ENCODE measurements at regions not wholly inside any gene's neighbourhood (a gene's known extent, or its start where the extent isn't known, plus 50 kb on each side); places are given as distances from the start of the nearest gene placed in this dataset.

GRCh38 chr21:24870633-24871032 is 736.6 kb downstream of the MRPL39 start:
- no peak for TF ChIP-seq CTCF (IDR thresholded peaks at IDR 0.05)
- TF ChIP-seq POLR2AphosphoS5 (IDR thresholded peaks at IDR 0.05) = no peak
- TF ChIP-seq POLR2A (IDR thresholded peaks at IDR 0.05) = no peak
- intact Hi-C loops (cut with DNase I; ENCODE audit: low total_unique reads) = no loop called here
- no peak for DNase-seq (ENCODE audit: low spot score in 2 of 2)

DNA sequence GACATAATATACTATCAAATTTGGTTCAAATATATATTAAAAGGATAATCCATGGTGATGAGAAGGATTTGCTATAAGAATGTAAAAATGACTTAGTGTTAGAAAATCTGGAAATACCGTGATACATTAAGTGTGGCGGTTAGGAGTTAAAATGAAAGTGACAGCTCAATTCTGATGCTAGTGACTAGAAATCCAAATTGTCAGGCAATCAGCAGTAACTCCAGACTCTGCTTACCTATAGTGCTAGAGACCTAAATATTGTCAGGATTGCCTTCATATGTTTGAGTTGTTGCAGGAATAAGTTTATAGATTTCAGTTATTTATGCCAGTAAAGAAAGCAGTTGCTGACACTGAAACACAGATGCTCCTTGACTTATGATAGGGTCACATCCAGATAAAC is 737.4 kb downstream of the MRPL39 start:
- intact Hi-C loops (cut with DNase I; ENCODE audit: low total_unique reads) = no loop called here
- no peaks in the 10 kb centered on the region for H3K9me3 ChIP-seq
- H3K27ac ChIP-seq = no peak overlapping the region
- H3K4me3 ChIP-seq = no peak overlapping the region
- no peak for TF ChIP-seq CTCF (IDR thresholded peaks at IDR 0.05)
- no peak for TF ChIP-seq POLR2A (IDR thresholded peaks at IDR 0.05)
- no peak for TF ChIP-seq POLR2AphosphoS5 (IDR thresholded peaks at IDR 0.05)
- H3K4me1 ChIP-seq = no peaks in the 10 kb centered on the region
- no peaks in the 10 kb centered on the region for H3K27me3 ChIP-seq
- H3K36me3 ChIP-seq = no peaks in the 10 kb centered on the region
- DNase-seq (ENCODE audit: low spot score in 2 of 2) = no peak

More at GRCh38 chr21:24870633-24871032, 736.6 kb downstream of the MRPL39 start:
- H3K4me1 ChIP-seq = no peaks in the 10 kb centered on the region
- H3K4me3 ChIP-seq = no peak overlapping the region
- no peaks in the 10 kb centered on the region for H3K27me3 ChIP-seq
- H3K36me3 ChIP-seq = no peaks in the 10 kb centered on the region
- H3K27ac ChIP-seq = no peak overlapping the region
- H3K9me3 ChIP-seq = no peaks in the 10 kb centered on the region

DNA sequence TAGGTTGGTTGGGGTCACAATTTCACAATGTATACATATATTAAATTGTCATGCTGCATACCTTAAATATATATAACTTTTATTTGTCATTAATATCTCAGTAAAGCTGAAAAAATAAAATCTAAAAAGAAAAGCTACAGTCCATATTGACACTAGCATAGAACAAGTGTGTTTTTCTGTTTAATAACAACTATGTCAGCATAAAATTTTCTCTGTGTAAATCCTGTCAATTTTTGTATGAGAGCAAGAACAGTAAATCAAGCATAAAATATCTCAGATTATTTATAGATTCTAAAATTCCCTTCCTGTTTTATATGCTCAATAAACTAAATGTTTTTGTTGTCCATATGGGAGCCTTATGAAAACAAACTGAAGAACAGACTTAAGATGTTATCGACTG is 739.2 kb downstream of the MRPL39 start:
- Histone ChIP-seq H3K27ac (no peak overlapping the region), H3K36me3 (no peaks in the 10 kb centered on the region), H3K4me1 (no peaks in the 10 kb centered on the region), H3K9me3 (no peaks in the 10 kb centered on the region), H3K27me3 (no peaks in the 10 kb centered on the region), H3K4me3 (no peak overlapping the region)
- intact Hi-C loops (cut with DNase I; ENCODE audit: low total_unique reads) = no loop called here
- TF ChIP-seq POLR2AphosphoS5 (IDR thresholded peaks at IDR 0.05) (no peak), POLR2A (IDR thresholded peaks at IDR 0.05) (no peak), CTCF (IDR thresholded peaks at IDR 0.05) (no peak)
- no peak for DNase-seq (ENCODE audit: low spot score in 2 of 2)

DNA sequence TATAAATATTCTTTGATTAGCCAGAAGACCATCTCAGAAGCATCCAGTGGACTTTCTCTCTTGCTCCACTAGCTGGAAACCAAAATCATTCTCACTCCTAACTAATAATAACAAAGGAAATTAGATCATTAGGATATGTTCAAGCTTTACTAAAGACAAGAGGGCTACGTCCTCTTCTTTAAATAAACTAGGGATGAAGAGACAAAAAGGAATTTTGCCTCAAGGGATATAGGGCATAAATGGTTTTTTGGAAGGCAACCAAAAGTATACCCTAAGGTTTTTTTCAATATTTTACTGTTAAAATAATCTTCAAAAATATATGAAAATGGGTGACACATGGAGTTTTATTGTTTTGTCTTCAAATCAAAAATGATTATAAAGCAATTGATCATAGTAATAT is 745.8 kb downstream of the MRPL39 start:
- no peaks in the 10 kb centered on the region for H3K9me3 ChIP-seq
- intact Hi-C loops (cut with DNase I; ENCODE audit: low total_unique reads) = no loop called here
- H3K36me3 ChIP-seq = no peaks in the 10 kb centered on the region
- no peak overlapping the region for H3K4me3 ChIP-seq
- TF ChIP-seq POLR2AphosphoS5 (IDR thresholded peaks at IDR 0.05) = no peak
- no peak for TF ChIP-seq CTCF (IDR thresholded peaks at IDR 0.05)
- no peak for TF ChIP-seq POLR2A (IDR thresholded peaks at IDR 0.05)
- no peak overlapping the region for H3K27ac ChIP-seq
- no peaks in the 10 kb centered on the region for H3K27me3 ChIP-seq
- no peak for DNase-seq (ENCODE audit: low spot score in 2 of 2)
- no peaks in the 10 kb centered on the region for H3K4me1 ChIP-seq

DNA sequence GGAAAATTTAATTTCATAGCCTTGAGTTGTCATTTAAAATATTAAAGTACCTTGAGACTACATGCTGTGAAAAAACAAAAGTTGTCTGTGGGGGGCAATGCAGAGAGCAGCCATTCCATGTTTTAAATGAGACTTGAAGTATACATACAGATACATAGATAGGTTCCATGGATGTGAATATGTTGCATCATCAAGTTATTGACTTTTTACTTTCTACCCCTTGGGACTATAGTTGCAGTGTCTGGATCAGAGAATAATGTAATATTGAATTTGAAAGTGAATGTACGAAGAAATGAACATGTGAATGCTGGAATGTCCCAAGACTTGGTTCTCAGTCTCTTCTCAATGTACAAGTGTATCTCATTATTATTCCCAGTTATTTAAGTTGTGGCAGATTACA is 751.0 kb downstream of the MRPL39 start:
- intact Hi-C loops (cut with DNase I; ENCODE audit: low total_unique reads) = no loop called here
- Histone ChIP-seq H3K36me3 (no peaks in the 10 kb centered on the region), H3K4me1 (no peaks in the 10 kb centered on the region), H3K27ac (no peak overlapping the region), H3K27me3 (no peaks in the 10 kb centered on the region), H3K4me3 (no peak overlapping the region), H3K9me3 (no peaks in the 10 kb centered on the region)
- TF ChIP-seq POLR2AphosphoS5 (IDR thresholded peaks at IDR 0.05) = no peak
- no peak for TF ChIP-seq POLR2A (IDR thresholded peaks at IDR 0.05)
- no peak for TF ChIP-seq CTCF (IDR thresholded peaks at IDR 0.05)
- DNase-seq (ENCODE audit: low spot score in 2 of 2) = no peak
